NCI-H146 treated with DMSO at 0.1 percent for 48 hours (cell line): ENCODE measurements at regions not wholly inside any gene's neighbourhood (a gene's known extent, or its start where the extent isn't known, plus 50 kb on each side); places are given as distances from the start of the nearest gene placed in this dataset.
"Not testable (repeated sequence)": the region's sequence is repeated elsewhere in the genome, so short reads cannot be mapped to it uniquely, and the experiment has no call there.

Experiments
- DNase-seq: peaks from one replicate; lab custom pipeline; 2025; ENCODE audit not compliant: unreplicated experiment; lab: John Stamatoyannopoulos, UW

DNA sequence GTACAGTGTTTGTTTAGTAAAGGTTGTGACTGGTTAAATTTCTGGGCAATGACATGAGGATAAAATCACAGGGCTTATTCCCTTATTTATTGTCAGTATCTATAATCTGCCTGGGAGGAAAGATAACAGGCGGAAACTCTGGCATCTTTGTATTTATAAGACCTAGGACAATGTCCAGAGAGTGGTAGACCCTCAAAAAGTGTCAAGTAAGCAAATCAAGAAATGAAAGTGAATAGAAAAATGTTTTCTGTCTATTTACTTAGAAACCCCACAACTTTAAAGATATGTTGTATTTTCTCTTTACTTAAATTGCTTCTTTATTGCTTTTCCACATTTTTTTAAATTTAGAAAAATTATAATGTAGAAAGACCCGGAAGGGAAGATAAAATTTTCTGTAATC, 544.6 kb downstream of the EDEM1 start:
- no peak for DNase-seq

DNA sequence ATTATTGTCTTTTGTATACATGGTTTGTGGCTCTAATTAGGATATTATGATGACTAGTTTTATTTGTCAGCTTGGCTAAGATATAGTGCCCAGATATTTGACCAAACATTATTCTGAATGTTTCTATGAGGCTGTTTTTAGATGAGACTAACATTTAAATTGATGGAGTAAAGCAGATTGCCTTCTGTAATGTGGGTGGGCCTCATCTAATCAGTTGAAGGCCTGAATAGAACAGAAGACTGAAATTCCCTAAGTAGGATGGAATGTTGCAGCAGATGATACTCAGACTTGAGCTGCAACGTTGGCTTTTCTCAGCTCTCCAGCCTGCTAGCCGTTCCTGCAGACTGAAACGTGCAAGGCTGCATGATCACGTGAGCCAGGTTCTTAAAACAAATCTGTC, 546.5 kb downstream of the EDEM1 start:
- no peak for DNase-seq

DNA sequence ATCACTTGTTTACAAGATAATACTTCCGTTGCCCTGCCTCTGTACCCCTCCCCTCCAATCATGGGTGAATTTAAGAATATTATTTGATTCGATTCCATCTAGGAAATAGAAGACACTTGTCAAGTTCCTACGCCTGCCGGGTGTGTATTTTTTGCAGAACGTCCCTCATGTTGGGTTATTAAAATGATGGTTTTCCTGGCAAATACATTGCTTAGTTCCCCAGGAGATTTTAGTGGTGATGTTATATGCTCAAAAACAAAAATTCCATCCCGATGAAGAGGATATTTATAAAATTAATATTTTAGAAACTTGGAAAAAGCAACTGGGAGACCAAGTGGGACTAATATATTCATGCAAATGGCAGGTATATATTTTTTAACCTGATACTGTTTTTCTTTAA, 548.4 kb downstream of the EDEM1 start:
- DNase-seq: no peak

DNA sequence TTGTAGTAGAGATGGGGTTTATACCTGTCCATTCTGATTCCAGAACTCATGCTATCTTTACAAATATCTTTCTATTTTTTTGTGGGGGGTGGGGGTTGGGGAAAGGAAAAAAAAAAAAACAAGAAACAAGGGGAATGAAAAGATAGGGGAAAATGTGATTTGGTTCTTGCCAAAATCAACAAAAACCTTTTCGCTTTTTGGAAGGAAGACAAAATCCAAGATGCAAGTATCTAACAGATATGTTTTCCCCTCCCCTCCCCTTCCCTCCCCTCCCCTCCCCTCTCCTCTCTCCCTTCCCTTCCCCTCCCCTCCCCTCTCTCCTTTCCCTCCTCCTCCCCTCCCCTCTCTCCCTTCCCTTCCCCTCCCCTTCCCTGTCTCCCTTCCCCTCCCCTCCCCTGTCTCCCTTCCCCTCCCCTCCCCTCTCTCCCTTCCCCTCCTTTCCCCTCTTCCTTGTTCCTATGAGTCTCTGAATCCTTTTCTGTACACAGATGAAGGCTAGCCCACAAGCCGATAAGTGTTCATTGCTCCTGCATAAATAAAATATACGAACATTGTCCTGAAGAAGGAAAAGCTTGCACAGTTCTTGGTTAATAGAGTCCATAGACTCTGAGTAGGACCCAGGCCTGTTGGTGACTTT, 551.9 kb downstream of the EDEM1 start:
- no peak for DNase-seq

DNA sequence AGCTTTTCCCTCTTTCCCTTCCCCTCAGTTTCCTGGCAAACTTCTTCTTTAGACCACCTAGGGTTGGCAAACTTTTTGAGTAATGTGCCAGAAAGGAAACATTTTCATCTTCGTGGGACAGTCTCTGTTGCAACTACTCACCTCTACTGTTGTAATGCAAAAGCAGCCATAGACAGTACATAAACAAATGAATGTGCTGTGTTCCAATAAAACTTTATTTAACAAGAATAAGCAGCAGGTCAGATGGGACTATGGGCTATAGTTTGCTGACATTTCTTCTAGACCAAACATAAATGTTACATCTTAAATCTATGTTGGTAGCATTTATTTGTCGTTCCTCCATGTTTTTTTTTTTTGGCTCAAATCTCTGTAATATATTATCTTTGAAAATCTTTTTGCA, 552.4 kb downstream of the EDEM1 start:
- DNase-seq: no peak

- no peak for DNase-seq
Measured at GRCh38 chr3:5741017-5741416, 553.5 kb downstream of the EDEM1 start.

DNA sequence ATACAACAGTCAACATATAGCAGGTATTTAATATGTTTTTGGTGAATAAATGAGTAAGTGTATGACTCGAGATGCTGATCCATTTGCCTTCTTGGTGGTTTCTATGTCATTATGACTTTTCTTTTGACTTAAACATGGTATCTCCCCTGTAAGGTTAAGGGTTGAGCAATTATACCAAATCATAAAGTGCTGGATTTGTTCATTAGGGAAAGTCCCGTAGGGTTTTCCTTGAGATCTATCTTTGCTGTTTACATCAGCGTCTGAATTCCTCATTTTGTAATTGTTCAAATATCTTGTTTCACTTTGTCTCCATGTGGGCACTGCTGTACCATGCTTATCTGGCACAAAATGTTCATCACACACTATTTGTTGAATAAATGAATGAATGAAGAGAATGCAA, 562.6 kb downstream of the EDEM1 start:
- no peak for DNase-seq

DNA sequence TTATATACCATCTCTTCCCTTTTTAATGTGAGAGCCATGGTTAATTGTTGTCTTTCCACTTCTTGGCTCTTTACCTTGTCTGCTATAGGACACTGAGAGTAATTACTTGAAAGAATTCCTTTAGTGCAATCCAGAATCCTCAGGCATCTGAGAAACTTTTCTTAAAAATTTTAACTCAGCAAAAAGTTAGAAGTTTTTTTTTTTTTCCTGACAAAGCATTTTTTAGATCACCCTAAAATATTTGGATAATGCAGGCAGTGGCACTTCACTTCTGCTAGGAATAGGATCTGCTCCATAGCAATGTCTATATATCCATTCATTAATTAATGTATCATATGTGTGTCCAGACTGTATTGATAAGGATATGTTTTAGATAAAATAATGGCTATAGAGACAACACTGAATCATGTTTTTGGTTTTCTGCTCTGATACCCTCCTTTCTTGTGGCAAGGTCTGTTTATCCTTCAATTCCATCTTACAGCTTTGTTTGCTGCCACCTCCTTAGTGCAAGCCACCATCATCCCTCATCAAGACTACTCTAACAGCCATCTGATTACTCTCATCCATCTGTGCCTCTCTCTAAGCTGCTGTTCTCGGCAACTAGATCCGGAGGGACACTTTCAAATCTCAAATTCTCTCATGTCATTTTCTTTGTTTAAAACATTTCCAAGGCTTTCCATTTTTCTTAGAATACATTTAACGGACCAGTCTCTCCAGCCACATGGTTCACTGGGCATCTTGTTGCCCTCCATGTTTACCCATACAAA, 563.5 kb downstream of the EDEM1 start:
- no peak for DNase-seq

DNA sequence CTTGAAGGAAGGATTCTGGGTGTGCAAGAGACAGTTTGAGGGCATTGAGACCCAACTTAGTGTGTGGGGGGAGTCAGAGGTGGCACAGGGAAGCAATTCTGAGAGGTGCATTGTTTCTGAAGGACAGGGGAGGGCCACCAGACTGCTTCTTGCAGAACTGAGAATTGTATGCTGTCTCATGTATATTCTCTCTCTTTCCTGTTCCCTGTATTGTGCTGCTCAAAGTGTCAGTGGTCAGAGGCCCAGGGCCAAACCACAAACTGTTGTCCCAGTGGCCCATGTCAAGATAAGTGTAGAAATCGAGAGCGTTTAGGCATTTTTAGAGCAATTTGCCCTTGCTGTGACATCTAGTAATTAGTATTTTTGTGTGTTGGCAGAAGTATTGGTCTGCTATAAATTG, 567.1 kb downstream of the EDEM1 start:
- no peak for DNase-seq

DNA sequence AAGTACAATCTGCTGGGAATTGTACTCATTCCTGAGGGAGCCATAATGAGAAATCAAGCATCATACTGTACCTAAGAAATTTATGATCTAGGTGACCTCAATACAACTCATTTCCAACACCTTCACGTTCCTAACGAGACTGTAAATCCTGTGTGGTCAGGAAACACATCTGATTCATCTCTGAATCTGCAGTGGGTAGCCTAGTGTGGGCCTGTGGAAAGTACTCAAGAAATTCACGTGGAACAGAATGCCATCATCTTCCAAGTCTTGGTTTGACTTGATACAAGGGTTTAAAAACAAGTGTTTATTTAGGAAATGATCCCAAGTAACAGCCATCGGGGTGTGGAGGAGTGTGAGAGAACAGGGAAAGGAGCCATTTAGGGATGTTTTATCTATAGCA, 568.9 kb downstream of the EDEM1 start:
- no peak for DNase-seq

DNA sequence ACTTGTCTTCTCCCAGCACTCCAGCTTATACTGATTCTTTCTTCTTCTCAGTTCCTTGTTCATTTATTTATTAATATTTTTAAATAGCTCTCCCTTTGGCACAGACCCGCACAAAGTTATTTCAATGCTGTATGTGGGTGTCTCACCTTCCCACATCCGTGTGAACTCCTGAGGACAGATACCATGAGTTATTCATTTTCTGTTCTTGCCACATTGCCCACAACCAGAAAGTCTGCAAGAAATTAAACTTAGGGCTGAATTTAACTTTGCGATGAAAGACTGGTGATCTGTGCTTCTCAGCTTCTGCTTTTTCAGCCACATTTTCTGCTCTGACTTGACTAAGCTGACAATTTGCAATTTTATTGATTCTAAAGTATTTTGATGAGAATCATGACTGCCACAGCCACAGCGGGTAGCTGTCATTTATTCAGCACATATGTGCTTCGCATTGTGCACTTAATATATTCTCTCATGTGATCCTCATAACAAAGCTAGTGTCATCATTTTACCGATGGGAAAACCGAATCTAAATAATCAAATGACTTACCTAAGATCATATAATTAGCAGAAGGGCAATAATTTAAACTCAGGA, 569.8 kb downstream of the EDEM1 start:
- no peak for DNase-seq

DNA sequence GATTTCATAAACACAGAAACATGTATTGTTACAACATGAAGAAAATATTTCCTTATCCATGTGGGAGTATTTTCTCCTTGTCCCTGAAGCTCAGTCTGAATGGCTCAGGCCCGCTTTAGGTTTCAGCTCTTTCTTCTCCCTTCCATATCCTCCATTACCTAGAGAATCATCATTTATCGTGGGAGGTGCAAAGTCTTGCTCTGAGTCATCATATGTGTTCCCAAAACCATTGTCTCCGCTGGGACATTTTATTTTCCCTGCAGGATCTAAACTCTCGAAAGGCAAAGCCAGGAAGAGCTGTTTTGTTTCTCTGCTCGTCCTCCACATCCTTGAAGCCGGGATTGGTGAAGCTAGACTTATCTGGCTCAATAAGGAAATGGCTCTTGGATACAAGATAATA, 571.2 kb downstream of the EDEM1 start:
- no peak for DNase-seq

DNA sequence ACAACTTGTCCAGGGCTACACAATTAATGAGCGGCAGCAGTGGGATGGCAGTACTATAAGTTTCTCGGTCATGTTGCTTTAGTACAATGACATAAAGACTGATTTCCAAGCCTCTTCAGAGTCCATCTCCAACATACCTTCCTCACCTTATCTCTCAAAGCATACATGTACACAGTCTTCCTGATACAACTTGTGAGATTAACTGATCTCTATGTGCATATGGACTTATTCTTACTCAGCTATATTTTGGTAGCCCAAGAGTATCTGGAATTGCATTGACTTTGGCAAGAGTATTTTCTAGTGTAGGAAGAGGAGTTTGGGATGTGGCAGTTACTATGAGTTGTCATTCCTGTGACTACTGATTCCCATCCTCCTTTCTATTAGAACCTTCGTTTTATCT, 575.0 kb downstream of the EDEM1 start:
- no peak for DNase-seq

GRCh38 chr3:5766848-5767247, 579.3 kb downstream of the EDEM1 start:
- no peak for DNase-seq

- DNase-seq: no peak
Measured at GRCh38 chr3:5767304-5767703, 579.8 kb downstream of the EDEM1 start.

- no peak for DNase-seq
Measured at GRCh38 chr3:5768281-5768945, 580.9 kb downstream of the EDEM1 start.

DNA sequence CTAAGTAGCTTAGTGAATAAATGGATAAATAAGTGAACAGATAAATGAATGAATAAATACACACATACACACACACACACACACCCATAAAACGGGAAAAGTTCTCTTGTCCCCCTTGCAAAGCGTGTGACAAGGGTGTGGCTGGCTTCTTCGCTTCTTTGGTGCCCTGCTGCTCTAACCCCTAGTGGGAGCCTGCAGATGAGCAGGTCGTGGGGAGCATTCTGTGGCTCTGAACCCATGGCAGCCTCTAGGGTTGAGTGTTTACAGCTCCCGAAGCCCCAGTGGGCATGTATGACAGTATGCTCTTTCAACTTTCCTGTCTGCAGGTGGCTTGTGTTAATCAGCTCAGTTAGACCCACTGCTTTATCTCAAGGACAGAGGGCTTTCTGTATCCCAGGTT, 582.3 kb downstream of the EDEM1 start:
- DNase-seq: no peak

- no peak for DNase-seq
Measured at GRCh38 chr3:5774337-5774736, 586.8 kb downstream of the EDEM1 start.

DNA sequence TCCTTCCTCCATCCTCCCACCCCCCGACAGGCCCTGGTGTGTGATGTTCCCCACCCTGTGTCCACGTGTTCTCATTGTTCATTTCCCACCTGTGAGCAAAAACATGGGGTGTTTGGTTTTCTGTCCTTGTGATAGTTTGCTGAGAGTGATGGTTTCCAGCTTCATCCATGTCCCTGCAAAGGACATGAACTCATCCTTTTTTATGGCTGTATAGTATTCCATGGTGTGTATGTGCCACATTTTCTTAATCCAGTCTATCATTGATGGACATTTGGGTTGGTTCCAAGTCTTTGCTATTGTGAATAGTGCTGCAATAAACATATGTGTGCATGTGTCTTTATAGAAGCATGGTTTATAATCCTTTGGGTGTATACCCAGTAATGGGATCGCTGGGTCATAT, 587.6 kb downstream of the EDEM1 start:
- not testable (repeated sequence) for DNase-seq

DNA sequence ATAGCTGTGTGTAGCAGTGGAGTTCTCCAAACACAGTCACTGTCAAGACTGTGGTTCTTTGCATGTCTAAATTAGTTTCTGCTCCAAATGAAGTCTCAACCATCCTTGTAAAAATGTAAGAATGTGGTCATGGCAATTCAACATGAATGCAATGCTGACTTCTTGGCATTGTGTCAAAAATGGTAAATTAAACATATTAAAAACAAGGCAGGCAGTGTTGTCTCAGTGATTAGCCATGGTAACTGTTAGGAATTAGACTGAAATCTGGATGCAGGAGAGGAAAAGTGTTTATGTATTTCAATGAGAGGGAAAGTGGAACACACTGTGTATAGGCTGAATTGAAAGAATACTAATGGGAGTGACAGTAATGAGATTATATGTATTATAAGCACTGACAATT, 597.2 kb downstream of the EDEM1 start:
- DNase-seq: no peak

DNA sequence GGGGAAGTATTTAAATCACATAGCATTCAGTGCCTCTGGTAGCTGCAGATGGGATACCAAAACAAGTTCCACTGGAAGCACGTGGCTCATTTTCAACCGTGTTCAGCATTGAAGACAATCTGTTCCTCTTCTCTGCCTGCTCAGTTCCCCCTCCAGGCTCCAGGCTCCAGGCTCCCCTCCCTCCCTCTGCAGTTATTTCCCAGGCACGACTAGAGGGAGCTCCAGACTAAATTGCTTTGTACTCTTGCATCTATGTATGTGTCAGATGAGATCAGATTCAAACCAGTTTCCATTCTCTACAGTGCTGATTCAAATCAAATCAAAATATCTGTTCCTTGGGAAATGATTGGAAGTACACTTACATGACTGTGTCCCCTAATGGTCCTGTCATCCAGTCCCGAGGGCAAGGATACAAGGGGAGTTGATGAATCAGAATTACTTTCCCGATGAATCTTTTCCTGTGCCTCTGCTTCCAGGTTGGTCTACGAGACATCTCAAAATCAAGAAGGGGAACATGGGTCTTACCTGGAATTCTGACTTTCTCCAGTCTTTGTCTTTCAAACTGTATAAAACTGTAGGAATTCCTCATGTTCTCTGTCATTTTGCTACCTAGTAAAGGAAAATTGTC, 600.5 kb downstream of the EDEM1 start:
- peak; percentile 11 for DNase-seq

GRCh38 chr3:5788496-5788895, 601.0 kb downstream of the EDEM1 start:
- DNase-seq: no peak
